ENCODE measurements at regions not wholly inside any gene's neighbourhood (a gene's known extent, or its start where the extent isn't known, plus 50 kb on each side); places are given as distances from the start of the nearest gene placed in this dataset.

- Mint-ChIP-seq H3K27me3 (ENCODE audit: low read depth, unreplicated experiment) (peaks cover 14% of the 10 kb centered on the region), H3K4me1 (ENCODE audit: low read depth, unreplicated experiment) (peaks cover 10% of the 10 kb centered on the region), H3K4me3 (ENCODE audit: unreplicated experiment) (no peak overlapping the region), H3K9me3 (ENCODE audit: unreplicated experiment) (no peaks in the 10 kb centered on the region), H3K27ac (ENCODE audit: unreplicated experiment) (no peak overlapping the region), H3K36me3 (ENCODE audit: low read depth, unreplicated experiment) (no peaks in the 10 kb centered on the region)
- Histone ChIP-seq H3K27ac (ENCODE audit: low read depth, low read length) (no peak overlapping the region), H3K4me3 (ENCODE audit: insufficient read depth, low read depth, low read length) (no peak overlapping the region), H4K20me1 (ENCODE audit: insufficient read depth, low read length) (no peaks in the 10 kb centered on the region), H3K36me3 (ENCODE audit: insufficient read depth, low read length) (no peaks in the 10 kb centered on the region), H2AFZ (ENCODE audit: low read depth, low read length) (no peak overlapping the region), H3K79me2 (ENCODE audit: insufficient read depth, low read length) (no peaks in the 10 kb centered on the region), H3K27me3 (ENCODE audit: insufficient read depth, low read length) (peaks cover 21% of the 10 kb centered on the region), H3K9ac (ENCODE audit: low read length) (no peak overlapping the region), H3K4me1 (ENCODE audit: insufficient read depth, low read length) (peaks cover 5% of the 10 kb centered on the region), H3K9me3 (ENCODE audit: insufficient read depth, low read depth, low read length) (no peaks in the 10 kb centered on the region), H3K4me2 (ENCODE audit: low read length) (no peak overlapping the region)
- TF ChIP-seq, protein P1, sequence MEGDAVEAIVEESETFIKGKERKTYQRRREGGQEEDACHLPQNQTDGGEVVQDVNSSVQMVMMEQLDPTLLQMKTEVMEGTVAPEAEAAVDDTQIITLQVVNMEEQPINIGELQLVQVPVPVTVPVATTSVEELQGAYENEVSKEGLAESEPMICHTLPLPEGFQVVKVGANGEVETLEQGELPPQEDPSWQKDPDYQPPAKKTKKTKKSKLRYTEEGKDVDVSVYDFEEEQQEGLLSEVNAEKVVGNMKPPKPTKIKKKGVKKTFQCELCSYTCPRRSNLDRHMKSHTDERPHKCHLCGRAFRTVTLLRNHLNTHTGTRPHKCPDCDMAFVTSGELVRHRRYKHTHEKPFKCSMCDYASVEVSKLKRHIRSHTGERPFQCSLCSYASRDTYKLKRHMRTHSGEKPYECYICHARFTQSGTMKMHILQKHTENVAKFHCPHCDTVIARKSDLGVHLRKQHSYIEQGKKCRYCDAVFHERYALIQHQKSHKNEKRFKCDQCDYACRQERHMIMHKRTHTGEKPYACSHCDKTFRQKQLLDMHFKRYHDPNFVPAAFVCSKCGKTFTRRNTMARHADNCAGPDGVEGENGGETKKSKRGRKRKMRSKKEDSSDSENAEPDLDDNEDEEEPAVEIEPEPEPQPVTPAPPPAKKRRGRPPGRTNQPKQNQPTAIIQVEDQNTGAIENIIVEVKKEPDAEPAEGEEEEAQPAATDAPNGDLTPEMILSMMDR (IDR thresholded peaks at IDR 0.05; ENCODE audit: insufficient read depth, low read depth, low read length) = no peak
- no peak for TF ChIP-seq EZH2 (IDR thresholded peaks at IDR 0.05; ENCODE audit: insufficient read depth, low read length)
- DNase-seq (ENCODE audit: low read depth) (no peak), FAIRE-seq (no peak)
Observed at GRCh38 chr3:182122779-182123178, 411.1 kb downstream of the SOX2 start.

- Histone ChIP-seq H3K36me3 (ENCODE audit: insufficient read depth, low read length) (no peaks in the 10 kb centered on the region), H3K9ac (ENCODE audit: low read length) (no peak overlapping the region), H3K4me1 (ENCODE audit: insufficient read depth, low read length) (no peaks in the 10 kb centered on the region), H3K27ac (ENCODE audit: low read depth, low read length) (no peak overlapping the region), H3K27me3 (ENCODE audit: insufficient read depth, low read length) (peaks cover 16% of the 10 kb centered on the region), H4K20me1 (ENCODE audit: insufficient read depth, low read length) (no peaks in the 10 kb centered on the region), H3K4me3 (ENCODE audit: insufficient read depth, low read depth, low read length) (no peak overlapping the region), H3K9me3 (ENCODE audit: insufficient read depth, low read depth, low read length) (no peaks in the 10 kb centered on the region), H3K4me2 (ENCODE audit: low read length) (no peak overlapping the region), H2AFZ (ENCODE audit: low read depth, low read length) (no peak overlapping the region), H3K79me2 (ENCODE audit: insufficient read depth, low read length) (no peaks in the 10 kb centered on the region)
- Mint-ChIP-seq H3K4me1 (ENCODE audit: low read depth, unreplicated experiment) (peaks cover 5% of the 10 kb centered on the region), H3K27me3 (ENCODE audit: low read depth, unreplicated experiment) (peaks cover 14% of the 10 kb centered on the region), H3K36me3 (ENCODE audit: low read depth, unreplicated experiment) (no peaks in the 10 kb centered on the region), H3K27ac (ENCODE audit: unreplicated experiment) (no peak overlapping the region), H3K9me3 (ENCODE audit: unreplicated experiment) (no peaks in the 10 kb centered on the region), H3K4me3 (ENCODE audit: unreplicated experiment) (no peak overlapping the region)
- no peak for FAIRE-seq
- no peak for TF ChIP-seq EZH2 (IDR thresholded peaks at IDR 0.05; ENCODE audit: insufficient read depth, low read length)
- TF ChIP-seq, protein P1 (IDR thresholded peaks at IDR 0.05; ENCODE audit: insufficient read depth, low read depth, low read length) = no peak
- DNase-seq (ENCODE audit: low read depth) = no peak
Observed at GRCh38 chr3:182124187-182124586, 412.5 kb downstream of the SOX2 start.

- peaks cover 5% of the 10 kb centered on the region for H3K4me1 Mint-ChIP-seq (ENCODE audit: low read depth, unreplicated experiment)
- H3K4me1 ChIP-seq (ENCODE audit: insufficient read depth, low read length) = no peaks in the 10 kb centered on the region
- H4K20me1 ChIP-seq (ENCODE audit: insufficient read depth, low read length) = no peaks in the 10 kb centered on the region
- TF ChIP-seq EZH2 (IDR thresholded peaks at IDR 0.05; ENCODE audit: insufficient read depth, low read length) = no peak
- TF ChIP-seq, protein P1 (IDR thresholded peaks at IDR 0.05; ENCODE audit: insufficient read depth, low read depth, low read length) = no peak
- no peaks in the 10 kb centered on the region for H3K79me2 ChIP-seq (ENCODE audit: insufficient read depth, low read length)
- peaks cover 16% of the 10 kb centered on the region for H3K27me3 ChIP-seq (ENCODE audit: insufficient read depth, low read length)
- DNase-seq (ENCODE audit: low read depth) (no peak), FAIRE-seq (no peak)
- H3K36me3 Mint-ChIP-seq (ENCODE audit: low read depth, unreplicated experiment) = no peaks in the 10 kb centered on the region
- no peak overlapping the region for H3K27ac ChIP-seq (ENCODE audit: low read depth, low read length)
- no peak overlapping the region for H3K27ac Mint-ChIP-seq (ENCODE audit: unreplicated experiment)
- H3K4me3 Mint-ChIP-seq (ENCODE audit: unreplicated experiment) = no peak overlapping the region
- H3K9me3 Mint-ChIP-seq (ENCODE audit: unreplicated experiment) = no peaks in the 10 kb centered on the region
- no peak overlapping the region for H3K4me3 ChIP-seq (ENCODE audit: insufficient read depth, low read depth, low read length)
- H3K9ac ChIP-seq (ENCODE audit: low read length) = no peak overlapping the region
- H3K36me3 ChIP-seq (ENCODE audit: insufficient read depth, low read length) = no peaks in the 10 kb centered on the region
- H3K27me3 Mint-ChIP-seq (ENCODE audit: low read depth, unreplicated experiment) = peaks cover 14% of the 10 kb centered on the region
- no peak overlapping the region for H2AFZ ChIP-seq (ENCODE audit: low read depth, low read length)
- H3K4me2 ChIP-seq (ENCODE audit: low read length) = no peak overlapping the region
- H3K9me3 ChIP-seq (ENCODE audit: insufficient read depth, low read depth, low read length) = no peaks in the 10 kb centered on the region
Observed at GRCh38 chr3:182124716-182125115, 413.0 kb downstream of the SOX2 start.

Data from astrocyte (in vitro differentiated cells and primary cell).